HG02943 (cell line): ENCODE measurements at regions not wholly inside any gene's neighbourhood (a gene's known extent, or its start where the extent isn't known, plus 50 kb on each side); places are given as distances from the start of the nearest gene placed in this dataset.

Experiments used
- ATAC-seq: cut with Tn5 transposase; IDR thresholded peaks from one replicate; pipeline ENCODE4 v1.9.1; 2021; ENCODE audit warnings: mild to moderate bottlenecking, low read depth, moderate library complexity; ENCODE audit not compliant: unreplicated experiment

GRCh38 chr13:85615031-85615430 is 184.2 kb downstream of the SLITRK6 start:
- ATAC-seq, result no peak

DNA sequence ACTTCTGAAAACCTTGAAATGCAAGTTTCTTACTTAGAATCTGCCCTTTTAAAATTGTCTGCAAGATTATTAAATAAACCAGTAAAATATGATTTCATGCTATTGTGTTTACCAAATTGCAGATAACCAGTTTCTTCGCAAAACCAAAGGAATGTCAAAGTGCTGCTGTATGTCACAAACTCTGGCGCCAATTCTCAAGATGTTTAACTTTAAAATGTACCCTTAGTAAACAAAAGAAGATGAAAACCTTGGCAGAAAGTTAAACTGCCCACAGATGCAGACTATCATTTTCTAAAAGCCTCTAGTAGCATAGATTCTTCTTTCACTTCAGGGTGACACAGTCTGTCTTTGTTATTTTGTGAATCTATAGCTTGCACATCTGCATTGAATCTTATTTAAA is 189.2 kb downstream of the SLITRK6 start:
- no peak for ATAC-seq

DNA sequence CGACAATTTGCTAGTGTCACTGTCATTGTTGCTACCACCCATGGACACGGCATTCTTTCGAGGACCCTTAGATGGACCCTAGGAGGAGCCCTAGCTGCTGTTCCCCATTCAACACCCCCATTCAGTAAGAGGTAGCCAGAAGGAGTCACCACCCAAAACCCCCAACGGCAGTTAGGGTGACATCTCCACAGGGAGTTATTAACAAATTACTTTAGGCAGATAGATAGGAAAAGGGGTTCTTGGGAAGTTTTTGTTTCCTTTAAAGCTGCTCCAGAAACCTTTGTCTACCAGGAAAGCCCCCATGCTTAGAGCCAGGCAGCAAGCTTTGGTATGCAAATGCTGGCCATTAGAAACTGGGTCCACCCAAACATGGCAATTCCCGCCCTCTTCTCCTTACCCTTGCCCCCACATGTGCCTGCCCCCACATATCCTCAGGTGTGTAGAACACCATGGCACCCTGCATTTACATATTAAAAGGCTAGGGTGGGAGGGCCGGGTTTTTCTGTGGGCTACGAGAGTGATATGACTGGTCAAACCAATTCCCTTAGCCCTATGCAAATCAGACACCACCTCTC is 190.9 kb downstream of the SLITRK6 start:
- no peak for ATAC-seq

GRCh38 chr13:85603735-85604134 is 195.5 kb downstream of the SLITRK6 start:
- no peak for ATAC-seq

DNA sequence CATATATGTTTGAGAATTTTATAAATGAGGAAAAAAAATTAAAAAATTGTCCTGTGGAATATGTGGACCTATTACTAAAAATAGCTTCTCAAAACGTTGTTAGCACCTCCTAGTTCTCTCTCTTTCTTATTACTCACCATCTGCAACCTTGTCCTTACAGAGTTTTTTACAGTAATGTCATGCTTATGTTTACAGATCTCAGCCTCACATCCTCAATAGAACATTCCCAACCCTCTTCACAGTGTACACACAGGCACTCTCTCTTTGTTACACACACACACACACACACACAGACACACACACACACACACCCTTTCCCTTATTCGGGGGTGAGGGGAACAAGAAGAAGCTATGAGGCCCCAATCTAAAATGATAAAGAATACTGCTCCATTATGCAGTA is 197.7 kb downstream of the SLITRK6 start:
- no peak for ATAC-seq

DNA sequence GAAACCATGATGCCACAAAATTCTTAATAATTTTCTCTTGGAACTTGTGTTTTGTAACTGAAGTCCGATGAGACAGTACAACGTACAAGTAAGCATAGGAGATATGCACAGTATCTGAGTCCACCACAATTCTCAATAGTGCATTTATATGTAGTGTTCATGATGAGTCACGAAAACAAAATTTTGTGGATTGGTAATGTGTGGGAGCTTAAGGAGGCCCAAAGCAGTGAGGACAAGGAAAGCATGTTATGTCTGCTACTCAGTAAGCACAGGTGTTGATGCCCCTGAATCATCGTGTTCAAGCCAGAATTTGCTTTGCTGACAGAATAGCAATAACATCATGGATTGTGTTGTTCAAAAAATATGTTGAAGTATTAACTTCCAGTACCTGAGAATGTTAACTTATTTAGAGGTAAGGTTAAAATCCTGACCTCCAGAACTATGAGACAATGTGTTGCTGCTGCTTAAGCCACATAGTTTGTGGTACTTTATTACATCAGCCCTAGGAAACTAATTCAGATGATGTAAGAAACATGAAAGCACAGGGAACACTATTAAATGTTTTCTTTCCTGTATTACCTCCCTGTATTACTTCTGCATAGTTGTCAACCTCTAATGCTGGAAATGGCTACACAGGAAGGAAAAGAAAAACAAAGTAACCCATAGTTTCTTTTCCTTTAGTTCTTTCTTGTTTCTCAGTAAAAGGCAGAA is 201.3 kb downstream of the SLITRK6 start:
- no peak for ATAC-seq

- no peak for ATAC-seq
These were observed 207.0 kb downstream of the SLITRK6 start for GRCh38 chr13:85592211-85592610.

- ATAC-seq, result no peak
These were observed 208.8 kb downstream of the SLITRK6 start for GRCh38 chr13:85590231-85590931.

- no peak for ATAC-seq
These were observed 210.2 kb downstream of the SLITRK6 start for GRCh38 chr13:85589021-85589420.

DNA sequence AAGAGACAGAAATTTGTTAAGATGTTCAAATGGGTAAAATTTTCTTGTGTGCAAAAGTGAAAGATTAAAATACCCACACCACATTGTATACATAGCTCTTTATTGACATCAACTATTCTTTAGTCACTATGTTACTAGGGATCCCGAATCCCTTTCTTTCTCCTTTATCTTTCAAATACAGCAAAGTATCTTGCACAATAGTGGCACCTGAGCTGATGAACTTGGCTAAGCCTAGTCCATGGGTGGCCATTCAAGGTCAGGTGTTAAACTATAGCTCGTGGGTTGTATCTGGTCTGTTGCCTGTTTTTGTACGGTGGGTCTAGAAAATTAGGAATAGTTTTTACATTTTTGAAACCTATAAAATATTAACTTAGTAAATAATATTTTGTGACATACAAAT is 210.9 kb downstream of the SLITRK6 start:
- no peak for ATAC-seq

- ATAC-seq, result no peak
These were observed 212.4 kb downstream of the SLITRK6 start for GRCh38 chr13:85586856-85587255.

- ATAC-seq, result no peak
These were observed 212.8 kb downstream of the SLITRK6 start for GRCh38 chr13:85586422-85586831.

DNA sequence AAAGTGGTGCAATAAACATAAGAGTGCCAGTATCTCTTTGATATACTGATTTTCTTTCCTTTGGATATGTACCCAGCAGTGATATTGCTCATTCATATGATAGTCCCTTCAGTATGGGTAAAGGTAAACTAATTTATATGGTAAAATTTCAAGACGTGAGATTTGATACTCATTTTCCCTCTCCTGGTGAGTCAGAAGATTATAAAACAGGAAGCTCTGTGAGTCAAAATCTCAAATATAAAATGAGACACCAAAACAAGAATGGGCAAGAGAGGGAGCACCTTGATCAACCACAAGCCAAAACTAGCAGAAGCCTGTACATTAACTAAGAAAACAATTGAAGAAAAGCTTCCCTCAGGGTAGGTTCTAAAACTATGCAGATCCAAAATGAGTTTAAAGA is 216.3 kb downstream of the SLITRK6 start:
- no peak for ATAC-seq

GRCh38 chr13:85575110-85575509 is 224.1 kb downstream of the SLITRK6 start:
- no peak for ATAC-seq

GRCh38 chr13:85567909-85568308 is 231.3 kb downstream of the SLITRK6 start:
- ATAC-seq, result no peak

- no peak for ATAC-seq
These were observed 233.6 kb downstream of the SLITRK6 start for GRCh38 chr13:85565652-85566051.

DNA sequence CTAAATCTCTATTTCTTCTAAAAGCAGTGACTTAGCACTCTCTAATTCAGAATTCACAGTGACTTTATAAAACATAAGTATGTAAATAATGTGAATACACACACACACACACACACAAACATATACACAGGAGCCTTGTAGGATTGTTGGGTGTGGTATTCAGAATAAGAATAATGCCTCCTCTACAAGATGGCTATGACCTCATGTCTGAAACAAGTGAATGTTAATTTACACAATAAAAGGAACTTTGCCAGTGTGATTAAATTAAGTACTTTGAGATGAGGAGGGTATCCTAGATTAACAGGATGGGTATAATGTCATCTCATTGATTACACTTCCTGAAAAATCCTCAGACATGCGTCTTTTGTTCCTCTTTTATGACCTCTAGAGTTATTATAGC is 234.6 kb downstream of the SLITRK6 start:
- no peak for ATAC-seq

DNA sequence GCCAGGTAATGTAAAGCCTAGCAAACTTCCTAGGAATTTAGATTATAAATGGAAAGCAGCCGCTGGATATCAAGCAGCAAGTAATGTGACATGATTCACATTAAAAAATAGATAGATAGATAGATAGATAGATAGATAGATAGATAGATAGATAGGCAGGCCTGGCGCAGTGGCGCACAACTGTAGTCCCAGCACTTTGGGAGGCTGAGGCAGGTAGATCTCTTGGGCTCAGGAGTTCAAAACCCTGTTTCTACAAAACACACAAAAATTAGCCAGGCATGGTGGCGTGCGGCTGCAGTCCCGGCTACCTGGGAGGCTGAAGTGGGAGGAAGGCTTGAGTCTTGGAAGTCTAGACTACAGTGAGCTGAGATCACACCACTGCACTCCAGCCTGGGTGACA is 236.9 kb downstream of the SLITRK6 start:
- ATAC-seq, result no peak

- ATAC-seq, result no peak
These were observed 241.3 kb downstream of the SLITRK6 start for GRCh38 chr13:85557691-85558467.

DNA sequence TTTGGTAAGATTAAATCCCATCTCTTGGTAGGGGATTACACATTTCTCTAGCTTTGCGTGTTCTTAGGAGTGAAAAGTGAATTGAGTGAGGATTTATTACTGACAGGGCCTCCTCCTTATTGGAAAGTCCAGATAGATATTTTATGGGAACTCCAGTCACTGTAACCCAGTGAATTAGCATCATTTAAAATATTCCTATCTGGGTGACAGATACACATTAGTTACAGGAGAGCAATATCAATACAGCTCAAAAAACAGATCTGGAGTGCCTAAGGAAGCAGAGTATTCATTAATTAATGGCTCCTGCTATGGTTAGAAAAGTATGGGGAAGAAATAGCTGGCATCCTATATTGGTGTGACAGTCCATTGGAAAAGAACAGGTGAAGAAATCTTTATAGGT is 248.2 kb downstream of the SLITRK6 start:
- no peak for ATAC-seq

- ATAC-seq, result no peak
These were observed 249.4 kb downstream of the SLITRK6 start for GRCh38 chr13:85549819-85550218.
